ENCODE measurements at regions not wholly inside any gene's neighbourhood (a gene's known extent, or its start where the extent isn't known, plus 50 kb on each side); places are given as distances from the start of the nearest gene placed in this dataset.

GRCh38 chr18:43482600-43482999 lies 205.3 kb upstream of the SYT4 start:
- no peak for DNase-seq

DNA sequence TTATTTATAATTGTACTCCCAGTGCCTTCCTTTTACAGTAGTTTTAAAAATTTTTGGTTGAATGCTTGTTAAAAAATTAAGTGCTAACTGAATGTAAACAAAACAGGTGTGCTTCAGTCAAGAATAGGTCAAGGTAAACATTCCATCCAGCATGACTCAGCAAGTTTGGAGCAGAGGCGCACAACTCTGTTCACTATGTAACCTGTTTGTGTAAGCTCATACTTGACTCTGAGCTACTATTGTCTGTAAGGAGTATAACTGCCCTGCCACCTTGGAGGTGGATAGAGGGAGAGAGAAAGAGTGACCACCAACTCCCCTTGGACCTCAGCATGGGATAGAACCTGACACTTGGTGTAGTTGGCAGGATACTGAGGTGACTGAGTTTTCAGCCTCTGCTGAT lies 207.4 kb upstream of the SYT4 start:
- DNase-seq, result no peak

- no peak for DNase-seq
Measured at GRCh38 chr18:43485545-43485963, 208.3 kb upstream of the SYT4 start.

GRCh38 chr18:43486462-43486861 lies 209.2 kb upstream of the SYT4 start:
- no peak for DNase-seq

DNA sequence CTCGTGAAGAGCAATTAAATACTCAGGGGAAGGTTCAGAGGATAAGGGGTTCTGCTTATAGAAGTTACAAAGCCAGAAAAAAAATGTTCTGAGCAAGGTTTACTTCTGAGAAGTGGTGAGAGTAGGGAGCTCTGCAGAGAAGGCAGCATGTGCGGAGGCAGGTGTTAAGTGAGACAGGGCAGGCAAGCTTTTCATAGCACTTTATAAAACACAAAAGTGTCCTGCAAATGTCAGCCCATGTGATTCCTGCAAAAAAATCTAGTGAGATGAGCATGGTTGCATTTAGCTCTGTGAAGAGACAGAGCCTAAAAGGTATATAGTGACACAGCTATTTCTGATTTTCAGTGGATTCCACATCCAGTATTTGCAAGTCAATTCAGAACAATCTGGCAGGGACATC lies 223.8 kb upstream of the SYT4 start:
- DNase-seq, result no peak

- DNase-seq, result no peak
Measured at GRCh38 chr18:43506935-43507334, 229.6 kb upstream of the SYT4 start.

DNA sequence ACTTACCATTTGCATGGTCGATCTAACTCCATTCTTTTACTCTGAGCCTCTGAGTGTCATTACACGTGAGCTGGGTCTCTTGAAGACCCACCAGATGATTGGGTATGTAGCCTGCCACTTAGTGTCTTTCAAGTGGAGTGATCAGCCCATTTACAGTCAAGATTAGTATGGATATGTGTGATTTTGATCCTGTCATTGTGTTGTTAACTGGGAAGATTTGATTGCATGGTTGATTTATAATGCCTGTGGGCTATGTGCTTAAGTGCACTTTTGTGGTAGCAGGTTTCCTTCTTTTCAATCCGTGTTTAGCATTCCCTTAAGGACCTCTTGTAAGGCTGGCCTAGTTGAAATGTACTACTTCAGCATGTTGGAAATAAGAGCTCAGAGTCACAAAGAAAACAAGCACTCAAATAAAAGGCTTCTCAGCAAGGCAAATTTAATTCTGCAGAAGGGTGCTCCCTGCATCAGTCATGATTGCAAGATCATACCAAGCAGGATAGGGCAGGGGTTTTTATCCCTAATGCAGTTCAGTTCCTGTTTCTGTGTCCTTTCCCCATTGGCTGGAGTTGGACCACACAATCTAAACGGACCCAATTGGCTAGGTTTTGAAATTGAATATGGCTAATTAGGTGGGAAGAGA lies 230.7 kb upstream of the SYT4 start:
- DNase-seq, result no peak

DNA sequence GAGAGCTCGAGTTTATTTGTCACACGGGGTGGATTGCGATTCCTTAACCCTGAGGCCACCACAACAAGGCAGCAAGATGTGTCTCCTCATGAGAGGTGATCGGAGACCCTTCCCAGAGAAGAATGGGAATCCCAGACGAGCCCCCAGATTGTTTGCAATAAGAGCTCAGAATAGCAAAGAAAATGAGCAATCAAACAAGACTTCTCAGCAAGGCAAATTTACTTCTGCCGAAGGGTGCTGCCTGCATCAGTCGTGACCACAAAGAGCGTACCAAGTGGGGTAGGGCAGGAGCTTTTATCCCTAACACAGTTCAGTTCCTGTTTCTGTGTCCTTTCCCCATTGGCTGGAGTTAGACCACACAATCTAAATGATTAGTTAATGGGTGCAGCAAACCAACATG lies 237.5 kb upstream of the SYT4 start:
- DNase-seq, result no peak

DNA sequence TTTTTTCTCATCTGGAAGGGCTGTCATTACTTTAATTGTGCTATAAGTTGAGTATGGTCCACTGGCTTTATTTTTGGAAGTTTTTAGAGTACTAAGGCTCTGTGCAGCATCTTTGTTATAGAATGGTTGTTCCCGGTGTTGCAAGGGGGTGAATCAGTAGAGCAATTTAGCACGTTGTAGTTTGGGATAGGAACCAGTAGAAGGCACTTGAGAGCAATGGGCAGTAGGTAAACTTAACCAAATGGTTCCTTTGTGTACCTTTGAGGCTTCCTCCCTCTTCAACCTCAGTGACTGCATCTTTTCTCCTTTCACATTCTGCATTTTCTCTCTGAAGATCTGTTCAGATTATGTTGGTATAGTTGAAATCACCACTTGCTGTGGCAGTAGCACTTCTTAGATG lies 238.2 kb upstream of the SYT4 start:
- no peak for DNase-seq

DNA sequence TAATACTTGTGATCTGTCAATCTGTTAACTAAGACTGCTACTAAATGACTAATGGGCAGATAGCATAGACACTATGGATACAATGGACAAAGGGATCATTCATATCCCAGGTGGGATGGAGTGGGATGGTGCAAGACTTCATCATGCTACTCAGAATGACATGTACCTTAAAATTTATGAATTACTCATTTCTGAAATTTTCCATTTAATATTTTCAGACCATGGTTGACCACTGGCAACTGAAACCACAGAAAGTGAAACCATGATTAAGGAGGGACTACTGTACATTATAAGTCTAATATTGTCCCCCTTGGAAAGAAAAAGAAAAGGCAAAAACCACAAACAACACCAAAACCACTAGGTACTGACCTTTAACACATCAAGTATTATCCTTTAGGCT lies 247.0 kb upstream of the SYT4 start:
- no peak for DNase-seq

DNA sequence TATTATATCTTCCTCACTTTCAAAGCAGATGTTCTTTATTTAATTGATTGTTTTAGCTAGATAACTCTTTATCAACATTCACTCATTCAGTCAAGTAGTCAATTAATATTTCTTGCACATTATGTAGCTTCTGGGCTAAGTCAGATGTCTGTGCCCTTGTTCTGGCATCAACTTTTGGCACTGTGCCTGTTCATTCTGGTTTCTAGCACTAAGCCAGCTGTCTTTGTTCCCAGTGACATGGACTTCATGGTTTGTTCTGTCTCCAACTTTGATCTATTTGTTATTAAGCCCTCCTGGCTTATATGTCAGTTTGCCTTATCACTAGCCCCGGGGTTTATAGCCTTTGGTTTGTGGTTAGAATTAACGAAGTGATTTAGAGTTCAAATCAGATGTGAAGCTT lies 247.9 kb upstream of the SYT4 start:
- DNase-seq, result no peak

- no peak for DNase-seq
Measured at GRCh38 chr18:43526426-43527145, 249.3 kb upstream of the SYT4 start.

- DNase-seq, result no peak
Measured at GRCh38 chr18:43531438-43531837, 254.1 kb upstream of the SYT4 start.

GRCh38 chr18:43533371-43533770 lies 256.1 kb upstream of the SYT4 start:
- no peak for DNase-seq

GRCh38 chr18:43534511-43534910 lies 257.2 kb upstream of the SYT4 start:
- no peak for DNase-seq

DNA sequence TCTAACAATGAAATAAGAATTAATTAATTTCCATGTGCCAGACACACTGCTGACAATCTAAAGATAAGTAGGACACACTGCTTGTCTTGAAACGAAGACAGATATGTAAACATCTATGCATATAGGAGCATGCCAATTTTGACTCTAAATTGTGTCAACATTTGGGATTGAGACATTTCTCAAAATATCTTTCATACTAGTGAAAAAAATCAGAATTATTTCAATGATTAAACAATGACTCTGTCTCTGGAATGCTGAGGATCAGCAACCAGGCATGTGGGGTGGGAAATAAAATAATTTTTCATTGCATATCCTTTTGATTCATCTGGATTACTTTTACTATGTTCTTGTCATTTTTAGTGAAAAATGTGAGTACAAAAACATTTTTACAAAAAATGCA lies 262.6 kb upstream of the SYT4 start:
- no peak for DNase-seq

GRCh38 chr18:43542016-43542415 lies 264.7 kb upstream of the SYT4 start:
- DNase-seq, result no peak

- DNase-seq, result no peak
Measured at GRCh38 chr18:43543236-43543635, 265.9 kb upstream of the SYT4 start.

GRCh38 chr18:43547456-43547855 lies 270.2 kb upstream of the SYT4 start:
- no peak for DNase-seq

GRCh38 chr18:43559507-43559906 lies 282.2 kb upstream of the SYT4 start:
- DNase-seq, result no peak

DNA sequence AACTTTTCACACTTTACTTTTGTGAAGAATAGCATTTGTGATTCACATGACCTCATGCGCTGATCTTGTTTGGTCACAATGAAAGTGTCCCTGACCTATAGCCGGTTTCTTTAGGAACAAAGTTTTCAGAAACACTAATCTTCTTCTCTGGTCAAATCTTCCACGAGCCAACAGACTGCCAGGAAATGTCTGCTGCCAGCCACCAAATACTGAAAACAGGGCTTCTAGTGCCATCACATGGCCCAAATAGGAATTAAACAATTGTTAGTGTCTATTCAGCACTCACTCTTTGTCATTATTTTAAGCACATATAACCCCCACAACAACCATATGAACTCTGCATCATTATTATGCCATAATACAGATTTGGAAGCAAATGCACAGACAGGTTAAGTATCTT lies 286.5 kb upstream of the SYT4 start:
- peak; percentile 1 to 50 for DNase-seq

DNA sequence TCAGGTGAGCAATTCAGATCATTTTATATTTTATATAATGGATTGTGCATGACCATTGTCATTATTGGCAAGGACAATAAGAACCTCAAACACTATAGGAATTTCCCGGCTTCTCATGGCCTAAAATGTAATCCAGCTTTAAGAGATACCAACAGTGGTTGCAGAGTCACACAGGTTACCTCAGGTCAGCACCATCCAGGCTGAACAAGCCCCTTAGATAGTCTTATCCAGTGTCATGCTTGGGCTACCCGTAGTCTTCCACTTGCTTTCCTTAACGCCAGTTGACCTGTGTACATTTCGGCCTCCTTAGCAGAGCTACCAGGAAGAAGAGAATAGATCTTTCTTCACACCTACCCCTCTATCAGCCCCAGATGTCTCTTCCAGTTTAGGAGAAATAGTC lies 293.3 kb upstream of the SYT4 start:
- no peak for DNase-seq

DNA sequence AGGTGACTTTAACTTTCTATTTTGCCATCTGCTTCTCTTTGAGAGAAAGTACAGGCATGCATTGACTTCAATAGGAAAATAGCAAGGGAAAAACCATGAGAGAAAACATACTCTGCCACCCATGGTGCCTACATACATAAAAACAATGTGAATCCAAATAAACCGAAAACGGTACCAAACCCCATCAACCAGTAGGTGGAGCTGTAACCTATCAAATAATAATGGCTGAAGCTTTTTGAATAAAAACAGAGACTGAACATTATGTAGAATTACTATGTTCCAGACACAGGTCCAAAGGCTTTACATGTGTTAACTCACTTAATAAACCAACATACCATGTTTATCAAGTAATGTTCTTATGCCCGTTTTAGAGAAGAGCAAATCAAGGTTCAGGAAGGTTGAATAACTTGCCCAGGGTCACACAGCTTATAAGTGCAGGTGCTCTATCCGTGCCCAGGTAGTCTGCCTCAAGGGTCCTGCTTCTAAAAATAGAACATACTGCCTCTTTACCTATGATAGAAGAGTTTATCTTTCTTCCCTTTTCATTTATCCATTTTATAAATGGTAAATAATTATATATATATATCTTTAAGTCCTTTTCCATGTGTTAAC lies 293.9 kb upstream of the SYT4 start:
- peak in 1 of 2 experiments; percentile 40 for DNase-seq

DNA sequence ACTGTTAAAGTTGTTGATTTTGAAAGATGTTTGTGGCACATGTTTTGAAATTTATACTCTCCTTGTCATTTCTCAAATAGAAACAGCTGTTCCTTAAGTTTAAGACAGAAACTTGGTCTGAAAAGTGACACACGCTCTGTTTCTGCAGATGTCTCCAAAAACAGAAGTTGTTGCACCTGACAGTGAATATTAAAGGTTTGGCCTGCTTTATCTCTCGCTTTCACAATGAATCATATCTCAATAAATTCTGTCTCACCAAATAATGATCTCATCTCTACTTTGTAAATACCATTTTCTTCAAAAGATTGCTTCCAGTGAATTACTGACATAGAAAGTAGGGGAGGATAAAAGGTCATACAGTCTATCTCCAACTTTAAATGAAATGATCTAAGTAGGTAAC lies 294.9 kb upstream of the SYT4 start:
- DNase-seq, result no peak

DNA sequence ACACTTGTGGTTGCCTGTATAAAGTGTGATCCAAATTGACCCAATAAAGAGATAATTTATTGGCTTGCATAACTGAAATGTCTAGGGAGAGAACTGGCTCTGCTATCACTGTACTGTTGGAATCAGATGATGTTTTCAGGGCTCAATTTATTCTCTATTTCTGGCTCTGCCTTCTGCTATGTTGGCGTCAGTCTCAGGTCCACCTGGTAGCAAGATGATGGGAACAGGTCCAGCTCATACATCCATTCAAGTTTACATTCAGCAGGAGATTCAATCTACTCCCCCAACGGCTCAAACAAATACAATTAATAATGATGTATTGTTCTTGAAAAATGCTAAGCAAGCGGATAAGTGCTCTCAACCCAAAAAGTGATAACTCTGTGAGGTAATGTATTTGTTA lies 297.7 kb upstream of the SYT4 start:
- DNase-seq, result no peak
